Gastrocnemius medialis (tissue), 4 donors: ENCODE measurements at regions not wholly inside any gene's neighbourhood (a gene's known extent, or its start where the extent isn't known, plus 50 kb on each side); places are given as distances from the start of the nearest gene placed in this dataset.

Experiments
- POLR2A ChIP-seq, 2 donors: fragments of 450-650 bp; IDR thresholded peaks; one replicate each; pipeline ENCODE4 v1.6.1; 2017; ENCODE audit warnings: antibody characterized with exemption in 2 of 2, mild to moderate bottlenecking in 2 of 2, moderate library complexity in 2 of 2
- TF ChIP-seq, protein P1 (sequence below), 5 experiments: fragments of 450-650 bp in 3 of 5; fragments of 200-600 bp in 2 of 5; sonication (generic) in 2 of 5; IDR thresholded peaks in 4 of 5; conservative IDR thresholded peaks in 1 of 5; 1 replicate in 4 of 5; 2 replicates in 1 of 5; pipeline ENCODE4 v1.5.1; 2016 to 2019; ENCODE audit warnings: antibody characterized with exemption in 5 of 5, mild to moderate bottlenecking in 3 of 5, moderate library complexity in 3 of 5

- TF ChIP-seq, protein P1, sequence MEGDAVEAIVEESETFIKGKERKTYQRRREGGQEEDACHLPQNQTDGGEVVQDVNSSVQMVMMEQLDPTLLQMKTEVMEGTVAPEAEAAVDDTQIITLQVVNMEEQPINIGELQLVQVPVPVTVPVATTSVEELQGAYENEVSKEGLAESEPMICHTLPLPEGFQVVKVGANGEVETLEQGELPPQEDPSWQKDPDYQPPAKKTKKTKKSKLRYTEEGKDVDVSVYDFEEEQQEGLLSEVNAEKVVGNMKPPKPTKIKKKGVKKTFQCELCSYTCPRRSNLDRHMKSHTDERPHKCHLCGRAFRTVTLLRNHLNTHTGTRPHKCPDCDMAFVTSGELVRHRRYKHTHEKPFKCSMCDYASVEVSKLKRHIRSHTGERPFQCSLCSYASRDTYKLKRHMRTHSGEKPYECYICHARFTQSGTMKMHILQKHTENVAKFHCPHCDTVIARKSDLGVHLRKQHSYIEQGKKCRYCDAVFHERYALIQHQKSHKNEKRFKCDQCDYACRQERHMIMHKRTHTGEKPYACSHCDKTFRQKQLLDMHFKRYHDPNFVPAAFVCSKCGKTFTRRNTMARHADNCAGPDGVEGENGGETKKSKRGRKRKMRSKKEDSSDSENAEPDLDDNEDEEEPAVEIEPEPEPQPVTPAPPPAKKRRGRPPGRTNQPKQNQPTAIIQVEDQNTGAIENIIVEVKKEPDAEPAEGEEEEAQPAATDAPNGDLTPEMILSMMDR (IDR thresholded peaks at IDR 0.05 in 4 of 5, conservative IDR thresholded peaks at IDR 0.05 in 1 of 5): no peak
- TF ChIP-seq POLR2A (IDR thresholded peaks at IDR 0.05): no peak
Observed at GRCh38 chr1:234730770-234731568, 121.0 kb upstream of the IRF2BP2 start.
